GM12875 (cell line): ENCODE measurements at regions not wholly inside any gene's neighbourhood (a gene's known extent, or its start where the extent isn't known, plus 50 kb on each side); places are given as distances from the start of the nearest gene placed in this dataset.
"Not testable (repeated sequence)": the region's sequence is repeated elsewhere in the genome, so short reads cannot be mapped to it uniquely, and the experiment has no call there.

Experiments used
- H3K4me3 ChIP-seq: one replicate; pipeline ENCODE4 v1.5.1; 2011; ENCODE audit warnings: low read depth, low read length, control low read depth
- TF ChIP-seq, protein P1 (sequence below): IDR thresholded peaks from 2 replicates; pipeline ENCODE4 v1.5.1; 2011; ENCODE audit warnings: low read depth, mild to moderate bottlenecking, control low read depth, inconsistent platforms, low read length, moderate library complexity, borderline replicate concordance; ENCODE audit not compliant: insufficient read depth

DNA sequence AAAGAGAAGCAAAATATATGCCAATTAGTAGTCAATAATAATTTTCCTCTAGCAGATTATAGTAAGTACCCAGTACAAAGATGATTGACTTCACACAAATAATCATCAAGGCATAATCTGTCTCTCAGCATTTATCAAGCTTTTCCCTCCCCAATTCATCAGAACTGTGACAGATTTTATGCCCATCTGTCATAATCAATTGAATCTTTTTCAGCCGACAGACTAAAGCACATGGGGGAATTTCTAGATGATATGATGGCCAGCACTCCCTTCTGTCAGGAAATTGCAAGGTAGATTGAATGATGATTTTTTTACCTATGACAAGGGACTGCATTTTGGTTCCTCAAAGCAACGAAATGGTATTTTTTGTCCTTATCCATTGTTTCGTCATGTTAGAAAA is 227.1 kb upstream of the CYLC2 start:
- H3K4me3 ChIP-seq: no peak overlapping the region
- TF ChIP-seq, protein P1, sequence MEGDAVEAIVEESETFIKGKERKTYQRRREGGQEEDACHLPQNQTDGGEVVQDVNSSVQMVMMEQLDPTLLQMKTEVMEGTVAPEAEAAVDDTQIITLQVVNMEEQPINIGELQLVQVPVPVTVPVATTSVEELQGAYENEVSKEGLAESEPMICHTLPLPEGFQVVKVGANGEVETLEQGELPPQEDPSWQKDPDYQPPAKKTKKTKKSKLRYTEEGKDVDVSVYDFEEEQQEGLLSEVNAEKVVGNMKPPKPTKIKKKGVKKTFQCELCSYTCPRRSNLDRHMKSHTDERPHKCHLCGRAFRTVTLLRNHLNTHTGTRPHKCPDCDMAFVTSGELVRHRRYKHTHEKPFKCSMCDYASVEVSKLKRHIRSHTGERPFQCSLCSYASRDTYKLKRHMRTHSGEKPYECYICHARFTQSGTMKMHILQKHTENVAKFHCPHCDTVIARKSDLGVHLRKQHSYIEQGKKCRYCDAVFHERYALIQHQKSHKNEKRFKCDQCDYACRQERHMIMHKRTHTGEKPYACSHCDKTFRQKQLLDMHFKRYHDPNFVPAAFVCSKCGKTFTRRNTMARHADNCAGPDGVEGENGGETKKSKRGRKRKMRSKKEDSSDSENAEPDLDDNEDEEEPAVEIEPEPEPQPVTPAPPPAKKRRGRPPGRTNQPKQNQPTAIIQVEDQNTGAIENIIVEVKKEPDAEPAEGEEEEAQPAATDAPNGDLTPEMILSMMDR: no peak

DNA sequence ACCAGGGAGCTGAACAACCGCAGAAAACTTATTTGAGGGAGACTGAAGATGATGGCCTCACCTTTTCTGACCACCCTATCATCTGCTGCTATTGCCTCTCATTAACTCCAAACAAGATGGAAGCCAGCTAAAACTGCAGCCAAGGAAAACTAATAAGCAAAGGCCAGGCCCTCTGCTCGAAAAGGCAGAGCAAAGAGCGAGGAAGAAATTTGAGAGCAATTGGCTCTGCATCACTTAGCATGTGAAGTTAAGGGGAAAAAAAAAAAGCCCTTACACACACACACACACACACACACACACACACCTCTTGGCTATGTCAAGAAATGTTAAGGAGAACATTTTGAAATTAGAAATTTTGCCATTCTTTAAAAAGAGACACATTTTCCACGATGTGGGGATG is 228.1 kb upstream of the CYLC2 start:
- TF ChIP-seq, protein P1: no peak
- H3K4me3 ChIP-seq: no peak overlapping the region

DNA sequence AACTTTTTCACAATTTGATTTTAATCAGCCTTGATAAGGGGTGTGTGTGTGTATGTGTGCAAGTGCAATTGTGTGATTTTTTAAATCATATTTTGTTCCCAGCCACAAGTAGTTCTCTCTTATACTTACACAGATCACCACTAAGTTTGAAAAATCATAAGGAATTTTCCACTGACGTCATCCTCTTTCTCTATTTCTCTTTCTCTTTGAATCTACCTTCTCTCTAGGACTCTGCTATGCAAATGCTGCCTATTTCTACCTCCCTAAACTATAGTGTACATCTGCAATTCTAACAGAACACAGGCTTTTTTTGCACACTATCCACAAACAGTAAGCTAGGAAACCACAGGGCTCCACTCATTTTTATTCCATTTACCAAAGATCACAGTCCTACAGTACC is 254.6 kb upstream of the CYLC2 start:
- TF ChIP-seq, protein P1: no peak
- H3K4me3 ChIP-seq: no peak overlapping the region

DNA sequence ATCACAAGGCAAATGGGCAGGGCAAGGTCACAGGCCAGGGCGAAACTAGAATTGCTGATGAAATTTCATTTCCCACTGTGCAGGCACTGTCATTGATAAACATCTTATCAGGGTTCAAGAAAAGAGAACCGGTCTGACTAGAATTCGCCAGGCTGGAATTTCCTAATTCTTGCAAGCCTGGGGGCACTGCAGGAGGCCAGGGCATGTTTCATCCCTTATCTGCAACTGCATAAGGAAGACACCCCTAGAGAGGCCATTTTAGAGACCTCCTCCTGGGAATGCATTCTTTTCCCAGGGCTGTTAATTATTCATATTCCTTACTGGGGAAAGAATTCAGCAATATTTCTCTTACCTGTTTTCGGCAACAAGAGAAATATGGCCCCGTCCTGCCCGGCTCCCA is 266.2 kb upstream of the CYLC2 start:
- TF ChIP-seq, protein P1: no peak
- no peak overlapping the region for H3K4me3 ChIP-seq

DNA sequence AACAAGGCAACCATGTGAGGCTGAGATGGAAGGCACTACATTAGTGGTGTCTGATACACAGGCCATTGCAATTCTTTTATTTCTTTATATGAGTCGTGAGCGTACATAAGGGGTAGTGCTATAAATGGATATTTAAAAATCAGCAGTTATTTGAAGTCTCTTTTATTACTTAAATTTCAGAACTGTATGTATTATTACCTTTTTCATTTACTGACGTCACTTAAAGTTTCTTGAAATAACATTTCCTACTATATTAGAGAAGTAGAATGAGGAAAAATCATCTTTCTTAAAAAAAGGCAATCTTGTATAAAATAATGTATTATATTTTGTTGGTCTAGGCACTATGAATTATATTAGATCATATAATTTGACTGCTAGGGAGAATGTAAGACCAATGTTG is 280.9 kb upstream of the CYLC2 start:
- no peak overlapping the region for H3K4me3 ChIP-seq
- TF ChIP-seq, protein P1: no peak

DNA sequence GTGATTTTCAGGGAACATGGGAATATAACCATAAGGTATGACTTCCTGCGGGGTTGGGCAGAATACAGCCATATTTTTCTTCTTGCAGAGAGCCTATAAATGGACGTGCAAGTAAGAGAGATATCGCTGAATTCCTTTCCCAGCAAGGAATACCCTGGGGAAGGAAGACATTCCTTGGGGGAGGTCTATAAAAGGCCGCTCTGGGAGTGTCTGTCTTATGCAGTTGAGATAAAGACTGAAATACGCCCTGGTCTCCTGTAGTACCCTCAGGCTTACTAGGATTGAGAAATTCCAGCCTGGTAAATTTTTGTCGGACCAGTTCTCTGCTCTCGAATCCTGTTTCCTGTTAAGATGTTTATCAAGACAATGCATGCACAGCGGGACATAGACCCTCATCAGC is 282.2 kb upstream of the CYLC2 start:
- not testable (repeated sequence) for H3K4me3 ChIP-seq

DNA sequence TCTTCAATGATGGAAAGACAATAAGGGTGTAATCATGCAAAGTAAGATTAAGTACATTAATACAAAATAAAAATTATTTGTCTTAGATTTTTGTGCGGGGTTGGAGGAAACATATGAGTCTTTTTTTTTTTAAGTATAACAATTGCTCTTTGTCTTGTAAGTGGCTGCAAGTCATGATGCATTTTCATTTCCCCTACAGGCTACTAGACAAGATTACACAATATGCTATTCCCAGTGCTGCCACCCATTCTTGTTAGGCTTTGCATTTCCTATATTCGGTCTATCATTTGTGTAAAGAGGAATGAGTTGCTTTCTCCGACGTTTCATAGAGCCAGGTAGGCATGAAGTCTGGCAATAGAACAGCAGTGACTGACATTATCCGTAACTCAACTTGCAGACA is 294.2 kb upstream of the CYLC2 start:
- TF ChIP-seq, protein P1: no peak
- no peak overlapping the region for H3K4me3 ChIP-seq

DNA sequence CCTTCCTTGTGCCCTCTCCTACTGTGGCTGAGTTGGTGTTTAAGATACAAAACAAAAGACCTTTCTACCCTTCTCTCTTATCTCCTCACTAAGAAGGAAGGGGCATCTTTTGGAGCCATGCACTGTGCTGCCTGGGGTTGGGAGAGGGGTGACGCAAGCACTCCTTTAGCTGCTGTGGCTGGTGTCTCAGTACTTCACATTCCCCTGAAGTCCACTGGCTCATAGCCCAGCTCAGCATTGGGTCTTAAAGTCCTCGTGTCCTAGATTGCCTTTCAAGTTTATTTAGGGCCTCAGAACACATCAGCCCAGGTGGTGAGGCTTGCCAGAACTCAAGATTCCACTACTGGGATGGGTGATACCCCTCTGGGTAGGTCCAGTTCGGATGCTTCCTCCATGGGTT is 325.9 kb upstream of the CYLC2 start:
- no peak overlapping the region for H3K4me3 ChIP-seq
- TF ChIP-seq, protein P1: no peak
